ENCODE measurements at regions not wholly inside any gene's neighbourhood (a gene's known extent, or its start where the extent isn't known, plus 50 kb on each side); places are given as distances from the start of the nearest gene placed in this dataset.

- Mint-ChIP-seq H3K4me3 (no peak overlapping the region), H3K4me1 (peaks cover 6% of the 10 kb centered on the region), H3K27ac (no peak overlapping the region), H3K36me3 (ENCODE audit: low read depth) (no peaks in the 10 kb centered on the region), H3K27me3 (no peaks in the 10 kb centered on the region)
- DNase-seq (no peak), ATAC-seq (no peak)
- H3K9me3 ChIP-seq (ENCODE audit: control insufficient read depth, low read length, poor library complexity, severe bottlenecking) = no peaks in the 10 kb centered on the region
These were observed 617.5 kb upstream of the ACVR2A start for GRCh38 chr2:147227313-147227712.

GRCh38 chr2:147224070-147224469, 620.8 kb upstream of the ACVR2A start:
- Mint-ChIP-seq H3K36me3 (ENCODE audit: low read depth) (no peaks in the 10 kb centered on the region), H3K4me1 (peaks cover 3% of the 10 kb centered on the region)

GRCh38 chr2:147223553-147224060, 621.2 kb upstream of the ACVR2A start:
- DNase-seq (no peak), ATAC-seq (no peak)

More at GRCh38 chr2:147224070-147224469, 620.8 kb upstream of the ACVR2A start:
- no peaks in the 10 kb centered on the region for H3K27me3 Mint-ChIP-seq
- no peak overlapping the region for H3K4me3 Mint-ChIP-seq
- H3K27ac Mint-ChIP-seq = no peak overlapping the region
- DNase-seq (no peak), ATAC-seq (no peak)
- H3K9me3 ChIP-seq (ENCODE audit: control insufficient read depth, low read length, poor library complexity, severe bottlenecking) = no peaks in the 10 kb centered on the region

GRCh38 chr2:147223119-147223518, 621.7 kb upstream of the ACVR2A start:
- Mint-ChIP-seq H3K36me3 (ENCODE audit: low read depth) (no peaks in the 10 kb centered on the region), H3K27ac (no peak overlapping the region), H3K4me1 (peaks cover 3% of the 10 kb centered on the region), H3K4me3 (no peak overlapping the region), H3K27me3 (no peaks in the 10 kb centered on the region)
- ATAC-seq (no peak), DNase-seq (no peak)
- no peaks in the 10 kb centered on the region for H3K9me3 ChIP-seq (ENCODE audit: control insufficient read depth, low read length, poor library complexity, severe bottlenecking)

More at GRCh38 chr2:147223553-147224060, 621.2 kb upstream of the ACVR2A start:
- no peaks in the 10 kb centered on the region for H3K9me3 ChIP-seq (ENCODE audit: control insufficient read depth, low read length, poor library complexity, severe bottlenecking)
- no peak overlapping the region for H3K4me3 Mint-ChIP-seq
- no peak overlapping the region for H3K27ac Mint-ChIP-seq
- peaks cover 3% of the 10 kb centered on the region for H3K4me1 Mint-ChIP-seq
- H3K36me3 Mint-ChIP-seq (ENCODE audit: low read depth) = no peaks in the 10 kb centered on the region
- H3K27me3 Mint-ChIP-seq = no peaks in the 10 kb centered on the region

GRCh38 chr2:147222506-147222905, 622.3 kb upstream of the ACVR2A start:
- H3K27me3 Mint-ChIP-seq = no peaks in the 10 kb centered on the region
- no peak overlapping the region for H3K27ac Mint-ChIP-seq
- H3K36me3 Mint-ChIP-seq (ENCODE audit: low read depth) = no peaks in the 10 kb centered on the region
- ATAC-seq (no peak), DNase-seq (no peak)
- no peak overlapping the region for H3K4me3 Mint-ChIP-seq
- H3K4me1 Mint-ChIP-seq = peaks cover 3% of the 10 kb centered on the region
- H3K9me3 ChIP-seq (ENCODE audit: control insufficient read depth, low read length, poor library complexity, severe bottlenecking) = no peaks in the 10 kb centered on the region

- ATAC-seq = no peak
- no peaks in the 10 kb centered on the region for H3K9me3 ChIP-seq (ENCODE audit: control insufficient read depth, low read length, poor library complexity, severe bottlenecking)
- H3K4me1 Mint-ChIP-seq = no peaks in the 10 kb centered on the region
- H3K4me3 Mint-ChIP-seq = no peak overlapping the region
- H3K27ac Mint-ChIP-seq = no peak overlapping the region
- no peaks in the 10 kb centered on the region for H3K27me3 Mint-ChIP-seq
- no peak for DNase-seq
- H3K36me3 Mint-ChIP-seq (ENCODE audit: low read depth) = no peaks in the 10 kb centered on the region
These were observed 629.9 kb upstream of the ACVR2A start for GRCh38 chr2:147214914-147215313.

GRCh38 chr2:147211484-147211883, 633.3 kb upstream of the ACVR2A start:
- no peaks in the 10 kb centered on the region for H3K36me3 Mint-ChIP-seq (ENCODE audit: low read depth)
- H3K4me1 Mint-ChIP-seq = no peaks in the 10 kb centered on the region
- DNase-seq (no peak), ATAC-seq (no peak)
- H3K27ac Mint-ChIP-seq = no peak overlapping the region
- no peak overlapping the region for H3K4me3 Mint-ChIP-seq
- no peaks in the 10 kb centered on the region for H3K27me3 Mint-ChIP-seq
- H3K9me3 ChIP-seq (ENCODE audit: control insufficient read depth, low read length, poor library complexity, severe bottlenecking) = no peaks in the 10 kb centered on the region

- DNase-seq (no peak), ATAC-seq (no peak)
- Mint-ChIP-seq H3K27me3 (no peaks in the 10 kb centered on the region), H3K4me3 (no peak overlapping the region), H3K4me1 (peaks cover under 1% of the 10 kb centered on the region), H3K36me3 (ENCODE audit: low read depth) (peaks cover 4% of the 10 kb centered on the region), H3K27ac (no peak overlapping the region)
- H3K9me3 ChIP-seq (ENCODE audit: control insufficient read depth, low read length, poor library complexity, severe bottlenecking) = no peaks in the 10 kb centered on the region
These were observed 640.7 kb upstream of the ACVR2A start for GRCh38 chr2:147204102-147204501.

- no peaks in the 10 kb centered on the region for H3K9me3 ChIP-seq (ENCODE audit: control insufficient read depth, low read length, poor library complexity, severe bottlenecking)
- H3K4me1 Mint-ChIP-seq = peaks cover 2% of the 10 kb centered on the region
- H3K4me3 Mint-ChIP-seq = no peak overlapping the region
- no peak for DNase-seq
- ATAC-seq = no peak
- no peaks in the 10 kb centered on the region for H3K27me3 Mint-ChIP-seq
- H3K27ac Mint-ChIP-seq = no peak overlapping the region
- H3K36me3 Mint-ChIP-seq (ENCODE audit: low read depth) = peaks cover 4% of the 10 kb centered on the region
These were observed 646.1 kb upstream of the ACVR2A start for GRCh38 chr2:147198651-147199171.

GRCh38 chr2:147197754-147198483, 646.9 kb upstream of the ACVR2A start:
- DNase-seq (no peak), ATAC-seq (no peak)
- H3K9me3 ChIP-seq (ENCODE audit: control insufficient read depth, low read length, poor library complexity, severe bottlenecking) = no peaks in the 10 kb centered on the region
- no peak overlapping the region for H3K4me3 Mint-ChIP-seq
- H3K4me1 Mint-ChIP-seq = peaks cover 2% of the 10 kb centered on the region
- no peaks in the 10 kb centered on the region for H3K27me3 Mint-ChIP-seq
- no peak overlapping the region for H3K27ac Mint-ChIP-seq
- peaks cover 4% of the 10 kb centered on the region for H3K36me3 Mint-ChIP-seq (ENCODE audit: low read depth)

GRCh38 chr2:147182260-147182659, 662.6 kb upstream of the ACVR2A start:
- peak overlapping the region; percentile 22 for H3K4me3 Mint-ChIP-seq
- peak overlapping the region; percentile 57 for H3K27ac Mint-ChIP-seq
- ATAC-seq = peak; percentile 94
- no peaks in the 10 kb centered on the region for H3K27me3 Mint-ChIP-seq
- H3K36me3 Mint-ChIP-seq (ENCODE audit: low read depth) = no peaks in the 10 kb centered on the region
- peak; percentile 17 to 56 (median 54) for DNase-seq
- H3K4me1 Mint-ChIP-seq = peaks cover 14% of the 10 kb centered on the region
- H3K9me3 ChIP-seq (ENCODE audit: control insufficient read depth, low read length, poor library complexity, severe bottlenecking) = peaks cover 3% of the 10 kb centered on the region

- Mint-ChIP-seq H3K4me1 (peaks cover 14% of the 10 kb centered on the region), H3K27ac (peak overlapping the region; percentile 57), H3K27me3 (no peaks in the 10 kb centered on the region), H3K4me3 (peak overlapping the region; percentile 45), H3K36me3 (ENCODE audit: low read depth) (no peaks in the 10 kb centered on the region)
- DNase-seq (no peak), ATAC-seq (peak; percentile 63)
- H3K9me3 ChIP-seq (ENCODE audit: control insufficient read depth, low read length, poor library complexity, severe bottlenecking) = peaks cover 3% of the 10 kb centered on the region
These were observed 663.3 kb upstream of the ACVR2A start for GRCh38 chr2:147181351-147182029.

- H3K9me3 ChIP-seq (ENCODE audit: control insufficient read depth, low read length, poor library complexity, severe bottlenecking) = peaks cover 3% of the 10 kb centered on the region
- Mint-ChIP-seq H3K4me1 (peaks cover 17% of the 10 kb centered on the region), H3K36me3 (ENCODE audit: low read depth) (peaks cover 3% of the 10 kb centered on the region), H3K4me3 (no peak overlapping the region), H3K27ac (peak overlapping the region; percentile 46), H3K27me3 (no peaks in the 10 kb centered on the region)
- no peak for DNase-seq
- ATAC-seq = no peak
These were observed 667.6 kb upstream of the ACVR2A start for GRCh38 chr2:147177071-147177857.
